GM19452 (cell line): ENCODE measurements at regions not wholly inside any gene's neighbourhood (a gene's known extent, or its start where the extent isn't known, plus 50 kb on each side); places are given as distances from the start of the nearest gene placed in this dataset.
"Not testable (repeated sequence)": the region's sequence is repeated elsewhere in the genome, so short reads cannot be mapped to it uniquely, and the experiment has no call there.

Source experiments
- ATAC-seq: cut with Tn5 transposase; IDR thresholded peaks from one replicate; pipeline ENCODE4 v1.9.1; 2021; ENCODE audit not compliant: unreplicated experiment

DNA sequence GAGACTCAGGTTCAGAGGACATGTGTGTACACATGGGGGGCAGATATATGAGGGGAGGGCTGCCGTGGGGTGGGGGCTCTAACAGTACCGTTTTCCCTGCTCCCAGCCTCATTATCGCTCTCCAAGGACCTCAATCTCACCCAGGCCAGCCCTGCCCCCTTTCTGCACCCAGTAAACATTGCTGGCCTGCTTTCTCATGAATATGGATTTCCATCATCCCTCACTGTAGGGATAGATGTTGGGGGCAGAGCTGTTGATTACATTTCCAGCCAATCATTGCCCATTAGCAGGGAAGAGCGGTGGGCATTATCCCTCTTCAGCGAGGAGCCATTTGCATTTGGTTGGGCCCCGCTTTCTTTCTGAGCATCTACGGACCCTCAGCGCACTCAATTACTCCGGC, 273.8 kb downstream of the RPS6KC1 start:
- no peak for ATAC-seq

DNA sequence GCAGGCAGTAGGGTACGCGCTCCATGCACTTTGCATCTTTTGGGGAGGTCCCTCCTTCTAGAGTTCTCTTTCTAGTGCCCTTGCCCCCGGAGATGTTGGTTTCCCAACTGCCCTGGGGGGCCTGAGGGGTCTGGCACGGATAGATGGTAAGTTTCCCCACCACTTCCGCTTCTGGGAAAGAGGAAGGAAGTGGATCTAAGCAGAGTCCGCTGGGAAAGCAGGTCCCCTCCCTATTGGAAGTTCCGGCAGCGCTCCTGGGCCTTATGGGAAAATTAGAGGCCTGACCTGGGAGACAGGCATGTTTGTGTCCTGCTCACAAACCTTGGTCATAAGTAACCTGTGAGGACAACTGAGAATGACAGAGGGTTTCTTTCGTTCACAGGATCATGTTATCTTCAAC, 274.4 kb downstream of the RPS6KC1 start:
- ATAC-seq = no peak

DNA sequence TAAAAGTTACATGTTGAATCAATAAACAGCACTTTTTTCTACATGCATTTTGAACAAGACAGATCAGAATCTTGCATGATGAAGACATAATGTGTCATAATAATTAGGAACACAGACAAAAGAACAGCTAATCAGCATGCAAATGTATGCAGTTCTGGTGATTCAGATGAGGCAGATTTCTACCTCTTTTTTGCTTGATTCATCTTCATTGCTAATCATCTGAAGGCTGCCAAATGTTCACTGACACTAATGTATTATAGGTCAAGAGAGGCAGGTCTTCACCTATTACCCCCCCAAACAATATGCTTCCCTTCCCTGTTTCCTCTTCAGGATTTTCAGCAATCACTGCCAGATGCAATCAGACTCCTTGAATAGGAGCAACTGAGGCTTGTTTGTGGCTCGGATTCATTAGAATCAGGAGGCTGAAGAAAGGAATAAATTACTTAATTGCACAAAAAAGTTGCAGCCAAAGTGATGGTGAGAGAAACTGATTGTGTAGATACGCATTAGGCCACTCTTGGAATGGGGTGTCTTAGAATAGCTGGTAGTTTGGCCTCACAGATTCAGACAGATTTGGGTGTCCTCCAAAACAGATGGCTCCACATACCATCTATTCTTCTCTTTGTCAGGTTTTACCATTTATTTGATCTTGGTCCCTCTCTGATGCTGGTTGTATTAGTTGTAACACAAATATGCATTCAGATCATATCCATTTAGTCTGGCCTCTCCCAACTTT, 275.4 kb downstream of the RPS6KC1 start:
- ATAC-seq = no peak

DNA sequence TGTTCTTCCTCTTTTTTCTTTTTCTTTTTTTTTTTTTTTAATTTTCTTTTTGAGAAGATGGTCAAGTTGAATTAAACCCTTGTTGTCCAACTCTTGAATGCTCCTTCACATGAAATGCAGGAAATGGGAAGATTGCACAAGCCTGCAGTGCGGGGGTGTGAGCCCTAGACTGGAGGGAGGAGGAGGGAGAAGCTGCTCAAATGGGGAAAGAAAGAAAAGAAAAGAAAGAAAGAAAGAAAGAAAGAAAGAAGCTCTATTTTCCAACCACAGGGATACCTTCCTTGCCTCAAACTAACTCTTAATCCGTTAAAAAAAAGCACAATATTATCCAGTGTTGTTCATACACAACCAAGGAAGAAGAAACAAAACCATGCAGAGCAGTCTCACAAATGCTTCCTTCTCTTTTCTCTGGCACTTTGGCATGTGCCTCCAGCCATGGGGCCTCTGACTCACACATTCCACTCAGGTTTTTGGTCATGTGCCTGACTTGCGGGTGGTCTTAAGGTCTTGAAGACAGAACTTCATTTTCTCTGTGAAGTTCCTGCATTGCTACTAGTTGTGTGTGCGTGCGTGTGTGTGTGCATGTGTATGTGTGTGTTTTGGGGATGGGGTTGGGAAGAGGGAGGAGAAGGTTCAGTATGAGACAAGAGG, 276.1 kb downstream of the RPS6KC1 start:
- ATAC-seq = no peak

DNA sequence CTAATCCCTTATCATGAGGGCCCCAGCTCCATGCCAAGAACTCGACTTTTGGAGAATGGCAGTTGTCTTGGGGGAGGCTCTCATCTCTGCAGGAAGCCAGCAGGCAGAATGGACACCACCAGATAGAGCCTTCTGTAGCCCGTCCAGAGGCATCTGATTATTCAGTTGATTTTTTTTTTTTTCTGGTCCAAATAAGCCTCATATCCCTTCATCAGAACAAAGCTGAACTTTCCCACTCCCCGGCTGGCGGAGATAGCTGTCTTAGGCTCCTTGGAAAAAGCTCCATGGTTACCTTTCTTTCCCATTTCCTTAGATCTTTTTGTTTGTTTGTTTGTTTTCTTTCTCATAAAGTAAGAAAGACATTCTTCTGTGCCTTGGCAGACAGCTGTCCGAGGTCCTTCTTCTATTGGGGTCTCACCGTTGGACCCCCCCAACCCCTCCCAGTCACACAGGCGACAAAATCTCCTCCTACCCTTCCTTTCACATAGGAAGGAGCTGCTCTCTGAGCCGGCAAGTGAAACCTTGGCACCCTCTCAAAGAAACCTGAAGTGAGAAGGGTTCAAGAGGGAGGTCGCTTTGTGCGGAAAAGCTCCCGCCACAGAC, 278.5 kb downstream of the RPS6KC1 start:
- no peak for ATAC-seq

DNA sequence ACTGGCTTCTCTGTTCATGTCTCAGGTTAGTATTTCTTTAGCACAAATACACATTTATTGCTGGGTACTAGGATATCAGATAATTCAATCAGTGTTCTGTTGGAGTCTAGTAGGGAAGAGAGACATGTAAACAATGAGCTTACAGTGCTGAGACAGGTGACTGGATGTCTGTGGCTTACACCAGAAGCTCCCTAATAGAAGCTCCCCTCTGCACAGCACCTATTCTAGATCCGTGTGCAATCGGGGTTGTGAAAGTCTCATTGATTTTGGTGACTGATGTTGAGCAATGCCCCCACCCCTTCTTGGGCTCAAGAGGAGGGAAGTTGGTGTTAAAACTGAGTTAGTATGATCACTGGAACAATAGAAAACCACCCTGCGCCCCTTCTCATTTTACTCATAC, 279.2 kb downstream of the RPS6KC1 start:
- no peak for ATAC-seq

DNA sequence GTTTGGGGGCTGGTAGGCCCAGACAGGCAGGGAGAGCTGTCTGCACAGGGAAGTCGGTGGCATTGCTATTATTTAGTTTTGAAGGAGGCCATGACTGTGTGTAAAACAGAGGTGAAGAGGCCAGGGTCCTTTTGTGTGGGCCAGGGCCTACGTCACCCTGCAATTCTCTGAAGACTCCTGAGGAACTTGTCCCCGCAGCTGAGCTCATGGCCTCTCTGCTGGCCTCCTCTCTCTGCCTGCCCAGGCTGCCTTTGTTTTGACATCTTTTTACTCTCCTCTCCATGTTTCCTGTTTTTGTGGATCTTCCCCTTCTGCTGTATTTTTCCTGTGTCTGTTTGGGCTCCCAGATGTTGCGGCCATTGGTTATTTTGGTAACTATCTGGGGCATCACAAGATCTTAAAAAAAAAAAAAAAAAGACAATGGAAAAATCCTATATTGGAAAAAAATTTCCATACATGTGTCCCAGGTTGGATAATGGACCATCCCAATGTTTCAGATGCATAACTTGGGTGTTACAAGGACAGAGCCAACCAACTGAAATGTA, 280.7 kb downstream of the RPS6KC1 start:
- no peak for ATAC-seq

DNA sequence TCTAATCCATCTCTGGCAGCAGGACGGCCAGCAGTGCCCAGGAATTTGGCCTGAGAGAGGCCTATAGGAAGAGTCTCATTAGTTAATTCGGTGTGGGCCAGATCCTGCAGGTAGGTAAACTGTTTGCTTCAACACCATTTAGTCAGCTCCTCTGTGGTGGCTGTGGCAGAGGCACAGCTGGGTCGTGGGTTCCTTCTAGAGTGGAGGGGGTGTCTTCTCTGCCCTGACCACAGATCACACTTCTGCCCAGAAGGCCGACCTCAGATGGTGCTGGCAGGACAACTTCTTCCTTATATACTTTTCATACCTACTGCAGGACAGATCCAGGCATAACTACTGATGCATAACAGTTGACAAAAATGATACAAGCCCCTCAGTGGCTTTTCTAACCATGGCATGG, 281.4 kb downstream of the RPS6KC1 start:
- ATAC-seq = no peak

DNA sequence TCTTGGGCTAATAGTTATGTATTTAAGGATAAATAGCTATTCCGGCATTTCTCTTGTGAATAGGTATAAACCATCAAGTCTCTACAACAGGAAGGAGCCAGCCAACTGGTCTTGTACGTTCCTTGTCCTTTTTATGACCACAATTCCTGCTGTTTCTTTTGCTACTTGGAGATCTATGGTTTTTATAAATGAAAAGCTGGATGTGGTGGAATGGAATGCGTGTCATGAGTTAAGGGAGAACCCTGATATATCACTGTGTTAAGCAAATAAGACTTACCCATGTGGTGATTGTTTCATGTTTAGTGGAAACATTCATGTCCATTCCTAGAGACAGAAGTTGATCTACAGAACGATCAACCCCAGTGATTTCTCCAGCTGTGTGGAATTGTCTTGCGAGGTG, 282.1 kb downstream of the RPS6KC1 start:
- ATAC-seq = no peak

DNA sequence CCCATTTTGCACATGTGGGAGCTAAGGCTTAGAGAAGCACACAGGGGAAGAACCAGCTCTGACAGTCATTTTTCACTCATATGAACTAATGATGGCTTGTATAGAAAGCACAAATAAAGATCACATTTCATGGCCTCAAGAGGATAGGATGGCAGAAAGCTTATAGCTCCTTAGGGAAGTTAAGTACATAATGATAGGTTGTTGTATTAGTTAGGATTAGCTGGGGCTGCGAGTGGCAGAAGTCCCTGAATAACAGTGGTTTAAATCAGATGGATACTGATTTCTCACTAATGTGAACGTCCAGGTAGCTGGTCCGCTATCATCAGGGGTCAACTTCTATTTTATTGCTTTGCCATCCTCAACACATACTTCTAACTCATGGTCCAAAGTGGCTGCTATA, 284.0 kb downstream of the RPS6KC1 start:
- no peak for ATAC-seq

DNA sequence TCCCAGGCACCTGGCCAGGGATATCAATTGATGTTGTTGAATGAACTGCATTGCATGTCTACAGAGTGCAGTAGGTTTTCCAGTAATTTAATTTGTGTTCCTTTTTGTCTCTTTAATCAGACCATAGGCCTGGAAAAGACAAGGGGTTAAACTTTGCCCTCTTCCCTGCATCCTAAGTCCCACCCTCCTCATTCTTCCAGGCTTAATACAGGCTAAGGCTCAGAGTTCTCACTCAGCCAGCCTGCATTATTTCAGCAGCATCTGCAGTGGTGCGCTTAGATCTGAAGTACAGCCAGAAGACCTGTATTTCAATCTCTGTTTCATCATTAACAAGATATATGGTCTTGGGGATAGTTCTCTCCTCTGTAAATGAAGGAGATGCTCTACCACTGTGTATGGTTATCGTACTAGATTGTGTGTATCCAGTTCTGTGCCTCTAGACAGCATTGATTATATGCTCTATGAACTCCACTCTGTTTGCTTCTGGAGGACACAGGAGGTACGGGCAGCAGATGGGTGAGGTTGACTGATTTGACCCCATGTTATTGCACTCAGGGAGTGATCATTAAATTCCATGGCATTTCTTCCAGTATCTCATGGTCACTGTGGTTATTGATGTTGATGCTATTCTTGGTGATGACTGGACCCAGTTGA, 286.1 kb downstream of the RPS6KC1 start:
- ATAC-seq = no peak

DNA sequence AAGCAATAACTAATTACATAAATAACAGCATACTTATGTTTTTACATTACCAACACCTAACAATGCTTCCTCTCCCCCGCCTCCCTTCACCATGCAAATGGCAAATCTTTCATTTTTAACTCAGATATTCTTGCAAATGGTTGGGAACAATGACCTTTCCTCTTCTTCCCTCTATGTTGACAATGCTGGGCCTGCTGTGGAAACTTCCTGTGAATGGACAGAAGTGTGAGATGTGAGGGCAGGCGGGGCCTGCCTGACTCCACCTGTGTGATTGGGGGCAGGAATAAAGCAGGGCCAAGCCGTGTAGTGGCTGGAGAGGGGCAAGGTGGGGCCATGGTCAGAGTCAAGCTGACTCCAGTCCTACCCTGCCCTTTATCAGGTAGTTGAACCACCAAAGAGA, 289.6 kb downstream of the RPS6KC1 start:
- no peak for ATAC-seq

DNA sequence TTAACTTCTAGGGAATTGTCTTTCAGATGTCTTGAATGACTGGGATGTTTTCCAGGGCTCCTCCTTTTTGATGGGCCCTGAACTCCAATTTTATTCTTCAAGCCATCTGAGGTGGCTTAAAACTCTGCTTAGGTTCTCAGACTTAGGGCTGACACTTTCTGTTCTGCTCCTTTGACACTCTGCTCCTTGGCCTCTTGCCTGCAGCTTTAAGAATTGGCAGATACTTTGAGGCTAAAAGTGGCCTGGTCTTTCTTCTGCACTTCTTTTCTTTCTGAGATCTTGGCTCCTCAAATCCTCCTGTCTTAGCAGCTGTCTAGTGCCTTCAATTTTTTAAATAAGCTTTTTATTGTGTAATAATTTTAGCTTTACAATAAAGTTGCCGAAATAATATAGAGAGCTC, 294.6 kb downstream of the RPS6KC1 start:
- no peak for ATAC-seq

DNA sequence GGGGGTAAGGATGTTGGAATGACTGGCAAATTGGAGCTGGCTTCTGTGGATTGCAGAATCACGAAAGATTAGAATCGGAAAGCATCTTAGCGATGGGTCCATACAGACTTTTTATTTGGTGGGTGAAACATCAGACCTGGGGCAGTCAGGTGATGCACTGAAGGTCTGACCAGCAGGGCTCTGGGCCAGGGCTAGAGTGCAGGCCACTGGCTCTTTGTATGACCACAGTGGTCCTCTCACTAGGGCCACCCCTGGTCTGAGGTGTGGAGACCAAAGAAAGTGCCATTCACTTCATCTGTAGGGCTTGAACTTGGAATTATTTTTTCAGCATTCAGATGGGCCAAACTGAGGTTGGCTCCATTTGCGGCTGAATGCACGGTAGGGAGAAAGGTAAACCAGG, 306.4 kb downstream of the RPS6KC1 start:
- no peak for ATAC-seq

DNA sequence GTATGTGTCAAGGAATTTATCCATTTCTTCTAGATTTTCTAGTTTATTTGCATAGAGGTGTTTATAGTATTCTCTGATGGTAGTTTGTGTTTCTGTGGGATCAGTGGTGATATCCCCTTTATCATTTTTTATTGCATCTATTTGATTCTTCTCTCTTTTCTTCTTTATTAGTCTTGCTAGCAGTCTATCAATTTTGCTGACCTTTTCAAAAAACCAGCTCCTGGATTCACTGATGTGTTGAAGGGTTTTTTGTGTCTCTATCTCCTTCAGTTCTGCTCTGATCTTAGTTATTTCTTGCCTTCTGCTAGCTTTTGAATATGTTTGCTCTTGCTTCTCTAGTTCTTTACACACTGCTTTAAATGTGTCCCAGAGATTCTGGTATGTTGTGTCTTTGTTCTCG, 307.3 kb downstream of the RPS6KC1 start:
- ATAC-seq = not testable (repeated sequence)

DNA sequence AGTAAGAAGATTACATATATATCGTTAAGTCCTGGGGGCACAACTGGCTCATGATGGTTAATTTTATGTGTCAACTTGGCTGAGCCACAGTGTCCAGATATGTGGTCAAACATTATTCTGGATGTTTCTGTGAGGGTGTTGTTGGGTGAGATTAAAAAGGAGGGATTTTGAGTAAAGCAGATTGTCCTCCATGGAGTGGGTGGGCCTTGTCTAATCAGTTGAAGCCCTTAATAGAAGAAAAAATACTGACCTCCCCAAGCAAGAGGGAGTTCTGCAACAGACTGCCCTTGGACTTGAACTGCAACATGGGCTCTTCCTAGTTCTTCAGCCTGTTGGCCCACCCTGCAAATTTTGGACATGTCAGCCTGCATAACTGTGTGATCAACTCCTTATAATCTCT, 311.6 kb downstream of the RPS6KC1 start:
- no peak for ATAC-seq

DNA sequence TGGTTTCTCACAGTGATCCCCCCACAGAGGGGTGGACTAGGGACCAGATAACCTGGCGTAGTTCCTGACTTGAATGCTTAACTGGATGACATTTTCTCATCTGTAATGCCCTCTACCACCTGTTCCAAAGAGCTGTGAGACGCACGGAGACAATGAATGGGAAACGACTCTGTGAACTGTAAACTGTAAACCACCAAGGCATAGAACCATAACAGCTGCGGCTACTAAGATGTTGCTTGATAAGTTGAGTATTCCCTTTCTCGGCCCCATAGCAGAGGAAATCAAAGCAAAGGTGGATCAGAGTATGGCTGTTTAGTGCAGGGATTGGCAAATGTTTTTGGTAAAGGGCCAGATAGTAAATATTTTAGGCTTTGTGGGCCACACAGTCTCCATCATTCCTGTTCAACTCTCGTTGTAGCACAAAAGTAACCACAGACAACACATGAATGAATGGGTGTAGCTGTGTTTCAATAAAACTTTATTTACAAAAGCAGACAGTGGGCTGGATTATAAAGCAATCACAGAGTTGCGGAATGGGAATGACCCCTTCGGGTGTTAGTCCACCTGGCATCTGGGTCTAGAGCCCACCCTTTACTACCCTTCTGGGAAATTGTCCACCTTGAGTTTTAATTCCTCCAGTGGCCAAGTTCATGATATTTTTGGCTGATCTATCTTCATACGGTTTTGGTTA, 315.2 kb downstream of the RPS6KC1 start:
- ATAC-seq = no peak

DNA sequence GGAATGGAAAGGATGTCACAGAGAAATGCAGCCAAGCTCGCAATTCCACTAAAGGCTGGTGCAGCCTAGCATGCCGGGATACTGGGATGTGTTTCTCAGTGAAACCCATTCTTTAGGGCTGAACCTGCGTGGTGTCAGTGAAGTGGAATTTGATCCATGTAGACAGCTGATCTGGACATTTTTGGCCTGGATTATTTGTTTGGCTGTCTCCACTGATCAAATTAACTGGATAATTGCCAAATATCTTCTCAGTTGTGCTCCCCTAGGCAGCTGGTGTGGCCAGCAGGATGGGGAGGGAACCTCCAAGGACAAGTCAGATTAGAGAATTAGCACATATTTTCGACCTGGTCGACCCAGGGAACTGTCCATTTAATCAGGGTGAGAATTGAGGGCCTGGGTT, 318.4 kb downstream of the RPS6KC1 start:
- no peak for ATAC-seq

DNA sequence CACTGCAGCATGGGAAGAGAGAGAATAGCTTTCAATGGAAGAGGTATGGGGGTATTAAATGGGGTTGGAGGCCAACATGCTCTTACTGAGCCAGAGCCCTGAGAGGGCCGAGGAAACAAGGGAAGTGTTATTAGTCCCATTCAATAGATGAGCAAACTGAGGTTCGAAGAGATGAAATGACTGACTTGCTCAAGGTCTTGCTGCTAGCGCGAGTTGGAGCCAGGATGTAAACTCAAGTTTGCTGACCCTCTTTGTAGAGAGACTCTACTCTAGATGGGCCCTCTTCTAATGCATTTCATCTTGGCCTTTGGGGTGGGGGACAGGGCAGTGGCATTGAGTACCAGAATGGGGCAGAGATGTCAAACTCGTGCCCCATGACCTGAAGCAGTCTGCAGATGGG, 319.5 kb downstream of the RPS6KC1 start:
- ATAC-seq = no peak

DNA sequence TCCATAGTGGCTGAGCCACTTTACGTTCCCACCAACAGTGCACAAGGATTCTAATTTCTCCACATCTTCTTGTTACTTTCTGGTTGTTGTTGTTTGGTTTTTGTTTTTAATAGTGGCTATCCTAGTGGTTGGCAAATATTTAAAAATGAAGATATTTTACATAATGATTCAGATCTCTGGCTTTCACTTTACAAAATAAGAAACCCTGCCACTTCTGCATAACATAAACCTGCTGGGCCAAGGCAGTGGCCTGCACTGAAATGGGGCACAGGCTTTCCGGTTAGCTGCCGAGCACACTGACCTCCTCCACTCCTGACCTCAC, 320.4 kb downstream of the RPS6KC1 start:
- no peak for ATAC-seq
